ENCODE measurements at regions not wholly inside any gene's neighbourhood (a gene's known extent, or its start where the extent isn't known, plus 50 kb on each side); places are given as distances from the start of the nearest gene placed in this dataset.

GRCh38 chr6:95099410-95099809, 477.9 kb upstream of the MANEA start:
- no peak for TF ChIP-seq POLR2AphosphoS5 (IDR thresholded peaks at IDR 0.05; ENCODE audit: low read depth)
- no peak for TF ChIP-seq CTCF (IDR thresholded peaks at IDR 0.05; ENCODE audit: insufficient read depth, low read length)
